Neural progenitor cell (in vitro differentiated cells): ENCODE measurements at regions not wholly inside any gene's neighbourhood (a gene's known extent, or its start where the extent isn't known, plus 50 kb on each side); places are given as distances from the start of the nearest gene placed in this dataset.

Experiments
- DNase-seq: peaks from one replicate; pipeline ENCODE4 v3.0.0-alpha.2; 2016; ENCODE audit warnings: low spot score
- H2AFZ ChIP-seq: fragments of 200-600 bp; sonication (generic); replicated peaks from 2 replicates; pipeline ENCODE4 v1.6.1; 2016; ENCODE audit warnings: antibody characterized with exemption
- H3F3A ChIP-seq: fragments of 200-600 bp; sonication (generic); 2 replicates; pipeline ENCODE4 v1.6.1; 2016; ENCODE audit warnings: antibody characterized with exemption, low read depth
- H3K27ac ChIP-seq: fragments of 200-600 bp; sonication (generic); 2 replicates; pipeline ENCODE4 v1.5.1; 2016; ENCODE audit warnings: mild to moderate bottlenecking
- H3K27me3 ChIP-seq: fragments of 200-600 bp; sonication (generic); 2 replicates; pipeline ENCODE4 v1.6.1; 2016; ENCODE audit warnings: mild to moderate bottlenecking, moderate library complexity
- H3K36me3 ChIP-seq: fragments of 200-600 bp; sonication (generic); 2 replicates; pipeline ENCODE4 v1.5.1; 2016
- H3K4me1 ChIP-seq: fragments of 200-600 bp; sonication (generic); 2 replicates; pipeline ENCODE4 v1.6.1; 2016; ENCODE audit warnings: mixed run types
- H3K4me2 ChIP-seq: fragments of 200-600 bp; sonication (generic); 2 replicates; pipeline ENCODE4 v1.6.1; 2016
- H3K4me3 ChIP-seq: fragments of 200-600 bp; sonication (generic); 2 replicates; pipeline ENCODE4 v1.5.1; 2016
- H3K79me2 ChIP-seq: fragments of 200-600 bp; sonication (generic); 2 replicates; pipeline ENCODE4 v1.6.1; 2016; ENCODE audit warnings: low read depth
- H3K9ac ChIP-seq: fragments of 200-600 bp; sonication (generic); 2 replicates; pipeline ENCODE4 v1.6.1; 2016
- H3K9me3 ChIP-seq: fragments of 200-600 bp; sonication (generic); 2 replicates; pipeline ENCODE4 v1.5.1; 2016; ENCODE audit warnings: low read depth
- H4K20me1 ChIP-seq: fragments of 200-600 bp; sonication (generic); 2 replicates; pipeline ENCODE4 v1.6.1; 2016; ENCODE audit warnings: low read depth
- H3K27ac Mint-ChIP-seq: 3 replicates; pipeline ENCODE4 v1.8.0; 2021; ENCODE audit warnings: mixed read lengths
- H3K27me3 Mint-ChIP-seq: 2 replicates; pipeline ENCODE4 v1.8.0; 2022; ENCODE audit warnings: low read depth, mild to moderate bottlenecking, inconsistent platforms, moderate library complexity, mixed read lengths; ENCODE audit not compliant: insufficient read depth
- H3K36me3 Mint-ChIP-seq: 3 replicates; pipeline ENCODE4 v1.8.0; 2021; ENCODE audit warnings: mixed read lengths
- H3K4me1 Mint-ChIP-seq: 3 replicates; pipeline ENCODE4 v1.8.0; 2021; ENCODE audit warnings: mixed read lengths
- H3K4me3 Mint-ChIP-seq: 3 replicates; pipeline ENCODE4 v1.8.0; 2021; ENCODE audit warnings: mild to moderate bottlenecking, moderate library complexity, mixed read lengths
- H3K9me3 Mint-ChIP-seq: 3 replicates; pipeline ENCODE4 v1.8.0; 2020; ENCODE audit warnings: mixed read lengths
- CTCF ChIP-seq: fragments of 200-600 bp; sonication (generic); IDR thresholded peaks from 2 replicates; pipeline ENCODE4 v1.5.1; 2017; ENCODE audit warnings: antibody characterized with exemption, mild to moderate bottlenecking
- EZH2 ChIP-seq: fragments of 200-600 bp; sonication (generic); IDR thresholded peaks from 2 replicates; pipeline ENCODE4 v1.6.1; 2017; ENCODE audit warnings: antibody characterized with exemption, mild to moderate bottlenecking, moderate library complexity
- EZH2phosphoT487 ChIP-seq: fragments of 200-600 bp; sonication (generic); IDR thresholded peaks from 2 replicates; pipeline ENCODE4 v1.6.1; 2017; ENCODE audit warnings: antibody characterized with exemption

GRCh38 chr9:61665829-61666228 is 476.0 kb downstream of the SPATA31A7 start:
- no peak overlapping the region for H3K27ac ChIP-seq
- H3K79me2 ChIP-seq = no peaks in the 10 kb centered on the region
- Mint-ChIP-seq H3K36me3 (peaks cover 5% of the 10 kb centered on the region), H3K27me3 (peaks cover 8% of the 10 kb centered on the region), H3K9me3 (peaks cover 45% of the 10 kb centered on the region), H3K4me3 (no peak overlapping the region), H3K27ac (no peak overlapping the region), H3K4me1 (no peaks in the 10 kb centered on the region)
- no peak overlapping the region for H3K9ac ChIP-seq
- no peaks in the 10 kb centered on the region for H3K9me3 ChIP-seq
- no peaks in the 10 kb centered on the region for H3K27me3 ChIP-seq
- H3K4me2 ChIP-seq = no peak overlapping the region
- H2AFZ ChIP-seq = no peak overlapping the region
- no peak for TF ChIP-seq CTCF
- TF ChIP-seq EZH2 = no peak
- no peak for TF ChIP-seq EZH2phosphoT487
- H3F3A ChIP-seq = no peaks in the 10 kb centered on the region
- no peaks in the 10 kb centered on the region for H4K20me1 ChIP-seq
- H3K4me3 ChIP-seq = no peak overlapping the region
- no peak for DNase-seq
- no peaks in the 10 kb centered on the region for H3K36me3 ChIP-seq
- H3K4me1 ChIP-seq = no peaks in the 10 kb centered on the region

GRCh38 chr9:61666310-61666709 is 476.5 kb downstream of the SPATA31A7 start:
- no peak for TF ChIP-seq CTCF
- no peak for TF ChIP-seq EZH2
- TF ChIP-seq EZH2phosphoT487 = no peak
- Histone ChIP-seq H3K27ac (no peak overlapping the region), H3K27me3 (no peaks in the 10 kb centered on the region), H3K36me3 (no peaks in the 10 kb centered on the region), H2AFZ (no peak overlapping the region), H3K9ac (no peak overlapping the region), H4K20me1 (no peaks in the 10 kb centered on the region), H3K9me3 (no peaks in the 10 kb centered on the region), H3K4me1 (no peaks in the 10 kb centered on the region), H3K4me3 (no peak overlapping the region), H3K4me2 (no peak overlapping the region), H3F3A (no peaks in the 10 kb centered on the region), H3K79me2 (no peaks in the 10 kb centered on the region)
- DNase-seq = no peak
- Mint-ChIP-seq H3K27ac (no peak overlapping the region), H3K27me3 (peaks cover 10% of the 10 kb centered on the region), H3K36me3 (peaks cover 6% of the 10 kb centered on the region), H3K9me3 (peaks cover 50% of the 10 kb centered on the region), H3K4me3 (no peak overlapping the region), H3K4me1 (no peaks in the 10 kb centered on the region)

GRCh38 chr9:61666849-61667371 is 477.1 kb downstream of the SPATA31A7 start:
- no peak overlapping the region for H3K4me3 ChIP-seq
- Mint-ChIP-seq H3K27me3 (peaks cover 10% of the 10 kb centered on the region), H3K36me3 (peaks cover 6% of the 10 kb centered on the region), H3K4me1 (no peaks in the 10 kb centered on the region), H3K9me3 (peaks cover 54% of the 10 kb centered on the region), H3K27ac (no peak overlapping the region), H3K4me3 (no peak overlapping the region)
- H3K27ac ChIP-seq = no peak overlapping the region
- no peaks in the 10 kb centered on the region for H3K4me1 ChIP-seq
- no peaks in the 10 kb centered on the region for H3K36me3 ChIP-seq
- H3K9ac ChIP-seq = no peak overlapping the region
- no peak overlapping the region for H3K4me2 ChIP-seq
- DNase-seq = no peak
- H2AFZ ChIP-seq = no peak overlapping the region
- H3K27me3 ChIP-seq = no peaks in the 10 kb centered on the region
- H4K20me1 ChIP-seq = no peaks in the 10 kb centered on the region
- H3K79me2 ChIP-seq = no peaks in the 10 kb centered on the region
- TF ChIP-seq EZH2 (no peak), EZH2phosphoT487 (no peak), CTCF (no peak)
- no peaks in the 10 kb centered on the region for H3F3A ChIP-seq
- no peaks in the 10 kb centered on the region for H3K9me3 ChIP-seq
